ENCODE measurements at regions not wholly inside any gene's neighbourhood (a gene's known extent, or its start where the extent isn't known, plus 50 kb on each side); places are given as distances from the start of the nearest gene placed in this dataset.

DNA sequence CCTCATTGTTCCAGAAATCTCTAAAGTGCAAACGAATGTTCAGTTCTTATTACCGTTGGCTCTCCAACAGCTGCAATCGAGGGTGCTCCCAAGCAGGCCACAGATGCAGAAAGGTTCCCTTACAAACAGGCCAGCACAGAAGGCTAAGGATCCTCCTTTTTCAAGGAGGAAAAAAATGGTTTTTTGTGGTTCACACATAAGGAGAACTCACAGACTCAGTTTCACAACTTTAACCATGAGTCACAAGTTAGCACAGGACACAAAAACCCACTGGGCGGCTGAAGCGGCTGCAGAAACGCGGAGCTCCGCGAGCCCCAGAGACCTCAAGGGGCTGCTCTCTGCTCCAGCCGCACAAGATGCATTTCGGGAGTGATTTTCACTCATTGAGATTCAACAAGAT is 98.2 kb upstream of the PRR5 start:
- FAIRE-seq = no peak
- intact Hi-C loops (cut with DNase I) = no loop called here
- no peak overlapping the region for H3K4me3 ChIP-seq
- H3K27ac ChIP-seq = no peak overlapping the region
- no peaks in the 10 kb centered on the region for H3K27me3 ChIP-seq
- DNase-seq = no peak
- TF ChIP-seq, protein P1, sequence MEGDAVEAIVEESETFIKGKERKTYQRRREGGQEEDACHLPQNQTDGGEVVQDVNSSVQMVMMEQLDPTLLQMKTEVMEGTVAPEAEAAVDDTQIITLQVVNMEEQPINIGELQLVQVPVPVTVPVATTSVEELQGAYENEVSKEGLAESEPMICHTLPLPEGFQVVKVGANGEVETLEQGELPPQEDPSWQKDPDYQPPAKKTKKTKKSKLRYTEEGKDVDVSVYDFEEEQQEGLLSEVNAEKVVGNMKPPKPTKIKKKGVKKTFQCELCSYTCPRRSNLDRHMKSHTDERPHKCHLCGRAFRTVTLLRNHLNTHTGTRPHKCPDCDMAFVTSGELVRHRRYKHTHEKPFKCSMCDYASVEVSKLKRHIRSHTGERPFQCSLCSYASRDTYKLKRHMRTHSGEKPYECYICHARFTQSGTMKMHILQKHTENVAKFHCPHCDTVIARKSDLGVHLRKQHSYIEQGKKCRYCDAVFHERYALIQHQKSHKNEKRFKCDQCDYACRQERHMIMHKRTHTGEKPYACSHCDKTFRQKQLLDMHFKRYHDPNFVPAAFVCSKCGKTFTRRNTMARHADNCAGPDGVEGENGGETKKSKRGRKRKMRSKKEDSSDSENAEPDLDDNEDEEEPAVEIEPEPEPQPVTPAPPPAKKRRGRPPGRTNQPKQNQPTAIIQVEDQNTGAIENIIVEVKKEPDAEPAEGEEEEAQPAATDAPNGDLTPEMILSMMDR (IDR thresholded peaks at IDR 0.05) = no peak
- no peaks in the 10 kb centered on the region for H3K36me3 ChIP-seq
- no peaks in the 10 kb centered on the region for H3K4me1 ChIP-seq
- peak in 1 of 4 donors; percentile 28 for ATAC-seq
- 66 to 73% methylated on average over 11 of the region's 11 CpGs for WGBS, 2 donors
- H3K9me3 ChIP-seq = no peaks in the 10 kb centered on the region

DNA sequence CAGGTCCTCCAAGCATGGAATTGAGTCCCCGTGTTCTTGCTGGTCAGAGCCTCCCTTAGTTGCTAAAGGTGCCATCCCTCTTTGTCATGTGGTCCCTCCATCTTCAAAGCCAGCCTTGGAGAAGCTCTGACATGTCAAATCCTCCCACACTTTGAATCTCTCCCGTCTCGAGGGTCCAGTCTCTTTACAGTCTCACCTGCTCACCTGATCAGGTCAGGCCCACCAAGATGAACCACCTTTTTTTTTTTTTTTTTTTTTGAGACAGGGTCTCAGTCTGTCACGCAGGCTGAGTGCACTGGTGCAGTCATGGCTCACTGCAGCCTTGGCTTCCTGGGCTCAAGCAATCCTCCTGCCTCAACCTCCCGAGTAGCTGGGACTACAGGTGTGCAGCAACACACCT is 100.3 kb upstream of the PRR5 start:
- Histone ChIP-seq H3K4me3 (no peak overlapping the region), H3K27ac (no peak overlapping the region), H3K9me3 (no peaks in the 10 kb centered on the region), H3K36me3 (no peaks in the 10 kb centered on the region), H3K27me3 (no peaks in the 10 kb centered on the region), H3K4me1 (no peaks in the 10 kb centered on the region)
- intact Hi-C loops (cut with DNase I) = no loop called here
- DNase-seq (no peak), FAIRE-seq (no peak), ATAC-seq (no peak)
- TF ChIP-seq, protein P1 (IDR thresholded peaks at IDR 0.05) = no peak
- 63 to 78% methylated on average over 5 of the region's 5 CpGs for WGBS, 2 donors

DNA sequence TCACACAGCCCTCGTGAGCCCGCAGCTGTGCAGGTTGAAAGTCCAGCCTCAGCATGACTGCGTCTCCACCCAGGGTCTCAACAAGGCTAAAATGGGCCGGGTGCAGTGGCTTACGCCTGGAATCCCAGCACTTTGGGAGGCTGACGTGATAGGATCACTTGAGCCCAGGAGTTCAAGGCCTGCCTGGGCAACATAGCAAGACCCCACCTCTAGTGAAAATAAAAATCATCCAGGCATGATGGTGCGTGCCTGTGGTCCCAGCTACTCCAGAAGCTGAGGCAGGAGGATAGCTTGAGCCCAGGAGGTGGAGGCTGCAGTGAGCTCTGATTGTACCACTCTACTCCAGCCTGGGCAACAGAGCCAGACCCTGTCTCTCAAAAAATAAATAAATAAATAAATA is 100.8 kb upstream of the PRR5 start:
- Histone ChIP-seq H3K9me3 (no peaks in the 10 kb centered on the region), H3K36me3 (no peaks in the 10 kb centered on the region), H3K27ac (no peak overlapping the region), H3K4me3 (no peak overlapping the region), H3K27me3 (no peaks in the 10 kb centered on the region), H3K4me1 (no peaks in the 10 kb centered on the region)
- ATAC-seq (no peak), FAIRE-seq (no peak), DNase-seq (no peak)
- intact Hi-C loops (cut with DNase I) = no loop called here
- TF ChIP-seq, protein P1 (IDR thresholded peaks at IDR 0.05) = no peak
- WGBS, 2 donors = 59 to 63% methylated on average over 7 of the region's 7 CpGs

DNA sequence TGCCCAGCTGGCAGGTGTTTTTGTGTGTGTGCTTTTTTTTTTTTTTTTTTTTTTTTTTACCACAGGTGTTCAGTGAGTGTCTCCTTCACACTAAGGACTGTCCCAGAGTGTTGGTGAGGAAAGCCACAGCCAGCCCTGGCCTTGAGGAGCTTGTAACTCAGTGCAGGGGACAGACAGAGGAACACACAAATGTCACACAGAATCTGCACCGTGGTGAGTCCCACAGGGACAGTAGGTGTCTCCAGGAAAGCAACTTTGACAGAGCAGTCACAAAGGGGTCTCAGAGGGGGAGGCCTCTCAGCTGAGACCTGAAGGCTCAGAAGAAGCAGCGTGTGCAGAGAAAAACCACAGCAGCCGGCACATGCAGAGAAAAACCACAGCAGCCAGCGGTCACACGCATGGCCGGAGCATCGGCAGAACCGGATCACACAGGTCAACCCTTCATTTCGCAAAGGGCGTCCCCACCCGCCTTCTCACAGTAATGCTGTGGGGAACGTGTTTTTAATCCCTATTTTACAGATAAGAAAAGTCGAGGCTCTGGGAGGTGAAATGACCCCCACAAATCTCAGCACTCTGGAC is 101.7 kb upstream of the PRR5 start:
- FAIRE-seq = no peak
- intact Hi-C loops (cut with DNase I) = no loop called here

DNA sequence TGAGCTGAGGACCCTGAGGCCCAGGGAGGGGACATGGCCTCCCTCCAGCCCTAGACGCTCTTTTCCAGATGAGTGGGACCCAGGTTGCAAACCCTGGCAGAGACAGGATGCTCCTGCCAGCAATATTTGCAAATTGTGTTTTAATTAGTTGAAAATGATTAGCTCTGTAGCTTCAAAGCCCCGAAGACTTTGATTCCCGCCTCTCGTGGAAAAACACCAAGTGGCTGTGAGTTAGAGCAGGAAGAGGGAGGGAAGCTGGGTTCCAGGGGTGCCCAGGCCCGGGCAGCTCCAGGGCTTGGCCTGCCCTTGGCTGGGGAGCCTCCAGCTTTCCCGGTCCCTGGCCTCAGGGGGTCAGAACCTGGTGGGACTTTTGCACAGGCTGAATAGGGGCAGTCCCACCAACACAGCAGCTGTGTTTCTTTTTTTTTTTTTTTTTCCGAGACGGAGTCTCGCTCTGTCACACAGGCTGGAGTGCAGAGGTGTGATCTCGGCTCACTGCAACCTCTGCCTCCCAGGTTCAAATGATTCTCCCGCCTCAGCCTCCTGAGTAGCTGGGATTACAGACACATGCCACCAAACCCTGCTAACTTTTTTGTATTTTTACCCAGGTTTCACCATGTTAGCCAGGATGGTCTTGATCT is 101.6 kb upstream of the RTL6 start:
- 60 to 73% methylated on average over 11 of the region's 11 CpGs for WGBS, 2 donors
- TF ChIP-seq, protein P1 (IDR thresholded peaks at IDR 0.05) = no peak
- FAIRE-seq (no peak), ATAC-seq (no peak), DNase-seq (no peak)
- Histone ChIP-seq H3K9me3 (no peaks in the 10 kb centered on the region), H3K27me3 (no peaks in the 10 kb centered on the region), H3K27ac (peak overlapping the region in 1 of 4 donors; percentile 12), H3K36me3 (no peaks in the 10 kb centered on the region), H3K4me3 (no peak overlapping the region), H3K4me1 (no peaks in the 10 kb centered on the region)
- intact Hi-C loops (cut with DNase I) = no loop called here

More for the DNA sequence above, 101.7 kb upstream of the PRR5 start:
- 65 to 77% methylated on average over 13 of the region's 13 CpGs for WGBS, 2 donors
- Histone ChIP-seq H3K36me3 (no peaks in the 10 kb centered on the region), H3K27me3 (no peaks in the 10 kb centered on the region), H3K4me3 (no peak overlapping the region), H3K4me1 (no peaks in the 10 kb centered on the region), H3K27ac (no peak overlapping the region), H3K9me3 (no peaks in the 10 kb centered on the region)
- DNase-seq (peak in 1 of 6 donors; percentile 32), ATAC-seq (no peak)
- TF ChIP-seq, protein P1 (IDR thresholded peaks at IDR 0.05) = no peak

All from pancreas (tissue), 10 donors.